GM18873 (cell line): ENCODE measurements at regions not wholly inside any gene's neighbourhood (a gene's known extent, or its start where the extent isn't known, plus 50 kb on each side); places are given as distances from the start of the nearest gene placed in this dataset.

Source experiments
- ATAC-seq: cut with Tn5 transposase; IDR thresholded peaks from one replicate; pipeline ENCODE4 v1.9.1; 2021; ENCODE audit warnings: mild to moderate bottlenecking, moderate library complexity, moderate number of reproducible peaks; ENCODE audit not compliant: unreplicated experiment, low FRiP score

GRCh38 chr2:16120591-16121180 is 180.3 kb downstream of the MYCN start:
- no peak for ATAC-seq

- no peak for ATAC-seq
Observed at GRCh38 chr2:16119741-16120140, 179.4 kb downstream of the MYCN start.

GRCh38 chr2:16118611-16119590 is 178.6 kb downstream of the MYCN start:
- ATAC-seq: no peak

- no peak for ATAC-seq
Observed at GRCh38 chr2:16117791-16118610, 177.7 kb downstream of the MYCN start.

- no peak for ATAC-seq
Observed at GRCh38 chr2:16117021-16117700, 176.8 kb downstream of the MYCN start.

- no peak for ATAC-seq
Observed at GRCh38 chr2:16115881-16116830, 175.8 kb downstream of the MYCN start.

GRCh38 chr2:16115291-16115690 is 174.9 kb downstream of the MYCN start:
- no peak for ATAC-seq

- ATAC-seq: no peak
Observed at GRCh38 chr2:16114836-16115235, 174.5 kb downstream of the MYCN start.

- no peak for ATAC-seq
Observed at GRCh38 chr2:16114070-16114469, 173.7 kb downstream of the MYCN start.

GRCh38 chr2:16113568-16113967 is 173.2 kb downstream of the MYCN start:
- ATAC-seq: no peak

- no peak for ATAC-seq
Observed at GRCh38 chr2:16112972-16113560, 172.7 kb downstream of the MYCN start.

- no peak for ATAC-seq
Observed at GRCh38 chr2:16112251-16112971, 172.1 kb downstream of the MYCN start.

- no peak for ATAC-seq
Observed at GRCh38 chr2:16111838-16112210, 171.5 kb downstream of the MYCN start.

GRCh38 chr2:16109821-16110310 is 169.5 kb downstream of the MYCN start:
- no peak for ATAC-seq

- ATAC-seq: no peak
Observed at GRCh38 chr2:16109368-16109820, 169.0 kb downstream of the MYCN start.

GRCh38 chr2:16107246-16107645 is 166.9 kb downstream of the MYCN start:
- ATAC-seq: no peak

GRCh38 chr2:16106619-16107018 is 166.3 kb downstream of the MYCN start:
- no peak for ATAC-seq

- no peak for ATAC-seq
Observed at GRCh38 chr2:16105669-16106281, 165.4 kb downstream of the MYCN start.
